ENCODE measurements at regions not wholly inside any gene's neighbourhood (a gene's known extent, or its start where the extent isn't known, plus 50 kb on each side); places are given as distances from the start of the nearest gene placed in this dataset.

GRCh38 chr4:85086721-85087120 lies 120.2 kb upstream of the WDFY3 start:
- no peaks in the 10 kb centered on the region for H3K4me1 Mint-ChIP-seq
- TF ChIP-seq, protein P1, sequence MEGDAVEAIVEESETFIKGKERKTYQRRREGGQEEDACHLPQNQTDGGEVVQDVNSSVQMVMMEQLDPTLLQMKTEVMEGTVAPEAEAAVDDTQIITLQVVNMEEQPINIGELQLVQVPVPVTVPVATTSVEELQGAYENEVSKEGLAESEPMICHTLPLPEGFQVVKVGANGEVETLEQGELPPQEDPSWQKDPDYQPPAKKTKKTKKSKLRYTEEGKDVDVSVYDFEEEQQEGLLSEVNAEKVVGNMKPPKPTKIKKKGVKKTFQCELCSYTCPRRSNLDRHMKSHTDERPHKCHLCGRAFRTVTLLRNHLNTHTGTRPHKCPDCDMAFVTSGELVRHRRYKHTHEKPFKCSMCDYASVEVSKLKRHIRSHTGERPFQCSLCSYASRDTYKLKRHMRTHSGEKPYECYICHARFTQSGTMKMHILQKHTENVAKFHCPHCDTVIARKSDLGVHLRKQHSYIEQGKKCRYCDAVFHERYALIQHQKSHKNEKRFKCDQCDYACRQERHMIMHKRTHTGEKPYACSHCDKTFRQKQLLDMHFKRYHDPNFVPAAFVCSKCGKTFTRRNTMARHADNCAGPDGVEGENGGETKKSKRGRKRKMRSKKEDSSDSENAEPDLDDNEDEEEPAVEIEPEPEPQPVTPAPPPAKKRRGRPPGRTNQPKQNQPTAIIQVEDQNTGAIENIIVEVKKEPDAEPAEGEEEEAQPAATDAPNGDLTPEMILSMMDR (IDR thresholded peaks at IDR 0.05; ENCODE audit: unreplicated experiment) = no peak
- H3K36me3 Mint-ChIP-seq = peaks cover 3% of the 10 kb centered on the region
- H3K27ac Mint-ChIP-seq = no peak overlapping the region
- no peak for DNase-seq (ENCODE audit: low spot score in 2 of 2, unreplicated experiment in 2 of 2)
- no peaks in the 10 kb centered on the region for H3K27me3 Mint-ChIP-seq (ENCODE audit: low read depth)
- no peak overlapping the region for H3K4me3 Mint-ChIP-seq
- peaks cover 11% of the 10 kb centered on the region for H3K9me3 Mint-ChIP-seq

GRCh38 chr4:85092536-85092935 lies 126.0 kb upstream of the WDFY3 start:
- H3K4me3 Mint-ChIP-seq = no peak overlapping the region
- no peak for DNase-seq (ENCODE audit: low spot score in 2 of 2, unreplicated experiment in 2 of 2)
- no peak overlapping the region for H3K27ac Mint-ChIP-seq
- peaks cover 3% of the 10 kb centered on the region for H3K36me3 Mint-ChIP-seq
- TF ChIP-seq, protein P1 (IDR thresholded peaks at IDR 0.05; ENCODE audit: unreplicated experiment) = no peak
- H3K27me3 Mint-ChIP-seq (ENCODE audit: low read depth) = no peaks in the 10 kb centered on the region
- H3K4me1 Mint-ChIP-seq = no peaks in the 10 kb centered on the region
- H3K9me3 Mint-ChIP-seq = peaks cover 20% of the 10 kb centered on the region

GRCh38 chr4:85092943-85093342 lies 126.5 kb upstream of the WDFY3 start:
- Mint-ChIP-seq H3K27ac (no peak overlapping the region), H3K27me3 (ENCODE audit: low read depth) (no peaks in the 10 kb centered on the region), H3K4me1 (no peaks in the 10 kb centered on the region), H3K9me3 (peaks cover 24% of the 10 kb centered on the region), H3K4me3 (no peak overlapping the region), H3K36me3 (peaks cover 3% of the 10 kb centered on the region)
- TF ChIP-seq, protein P1 (IDR thresholded peaks at IDR 0.05; ENCODE audit: unreplicated experiment) = no peak
- DNase-seq (ENCODE audit: low spot score in 2 of 2, unreplicated experiment in 2 of 2) = no peak

GRCh38 chr4:85094735-85095134 lies 128.2 kb upstream of the WDFY3 start:
- no peaks in the 10 kb centered on the region for H3K4me1 Mint-ChIP-seq
- H3K9me3 Mint-ChIP-seq = peaks cover 22% of the 10 kb centered on the region
- no peaks in the 10 kb centered on the region for H3K27me3 Mint-ChIP-seq (ENCODE audit: low read depth)

DNA sequence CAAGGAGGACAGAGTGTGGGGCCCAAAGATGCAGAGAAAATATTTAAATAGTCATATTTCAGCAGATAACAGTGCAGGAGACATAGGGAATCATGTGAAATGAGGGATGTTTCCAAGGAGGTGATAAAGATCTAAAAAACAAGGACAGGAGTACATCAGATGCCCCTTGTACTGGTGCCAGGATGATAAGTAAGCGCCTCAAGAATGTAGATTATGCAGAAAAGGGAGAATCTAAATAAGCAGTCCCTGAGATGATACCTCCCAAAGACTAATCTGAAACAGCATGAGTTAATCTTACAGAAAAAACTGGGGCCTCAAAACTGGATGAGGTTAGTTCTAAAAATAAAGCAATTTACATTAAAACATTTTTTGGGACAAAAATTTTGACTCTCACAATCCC lies 136.1 kb upstream of the WDFY3 start:
- Mint-ChIP-seq H3K4me3 (no peak overlapping the region), H3K9me3 (peaks cover 12% of the 10 kb centered on the region), H3K27me3 (ENCODE audit: low read depth) (peaks cover 5% of the 10 kb centered on the region), H3K4me1 (no peaks in the 10 kb centered on the region), H3K27ac (no peak overlapping the region), H3K36me3 (no peaks in the 10 kb centered on the region)
- TF ChIP-seq, protein P1 (IDR thresholded peaks at IDR 0.05; ENCODE audit: unreplicated experiment) = no peak
- no peak for DNase-seq (ENCODE audit: low spot score in 2 of 2, unreplicated experiment in 2 of 2)

More at GRCh38 chr4:85094735-85095134, 128.2 kb upstream of the WDFY3 start:
- Mint-ChIP-seq H3K27ac (no peak overlapping the region), H3K36me3 (no peaks in the 10 kb centered on the region), H3K4me3 (no peak overlapping the region)
- no peak for DNase-seq (ENCODE audit: low spot score in 2 of 2, unreplicated experiment in 2 of 2)
- TF ChIP-seq, protein P1 (IDR thresholded peaks at IDR 0.05; ENCODE audit: unreplicated experiment) = no peak

DNA sequence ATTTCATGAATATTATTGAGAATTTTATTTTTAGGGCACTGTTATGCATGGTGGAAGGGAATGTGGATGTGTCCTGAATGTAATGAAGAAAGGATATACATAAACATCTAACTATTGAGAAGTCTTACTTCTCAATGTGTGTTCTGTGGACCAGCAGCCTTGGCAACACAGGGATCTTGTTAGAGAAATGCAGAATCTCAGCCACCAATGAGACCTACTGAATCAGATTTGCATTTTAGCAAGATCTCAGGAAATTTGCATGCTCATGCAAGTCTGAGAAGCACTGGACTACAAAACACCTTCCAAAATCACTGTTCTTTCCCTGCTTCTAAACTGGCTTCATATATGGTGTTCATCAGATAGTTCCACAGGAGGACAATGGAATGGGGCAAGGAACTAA lies 139.7 kb upstream of the WDFY3 start:
- H3K4me3 Mint-ChIP-seq = no peak overlapping the region
- peaks cover 5% of the 10 kb centered on the region for H3K27me3 Mint-ChIP-seq (ENCODE audit: low read depth)
- no peaks in the 10 kb centered on the region for H3K4me1 Mint-ChIP-seq
- H3K27ac Mint-ChIP-seq = no peak overlapping the region
- TF ChIP-seq, protein P1 (IDR thresholded peaks at IDR 0.05; ENCODE audit: unreplicated experiment) = no peak
- DNase-seq (ENCODE audit: low spot score in 2 of 2, unreplicated experiment in 2 of 2) = no peak
- peaks cover 1% of the 10 kb centered on the region for H3K9me3 Mint-ChIP-seq
- no peaks in the 10 kb centered on the region for H3K36me3 Mint-ChIP-seq
